ENCODE measurements at regions not wholly inside any gene's neighbourhood (a gene's known extent, or its start where the extent isn't known, plus 50 kb on each side); places are given as distances from the start of the nearest gene placed in this dataset.

DNA sequence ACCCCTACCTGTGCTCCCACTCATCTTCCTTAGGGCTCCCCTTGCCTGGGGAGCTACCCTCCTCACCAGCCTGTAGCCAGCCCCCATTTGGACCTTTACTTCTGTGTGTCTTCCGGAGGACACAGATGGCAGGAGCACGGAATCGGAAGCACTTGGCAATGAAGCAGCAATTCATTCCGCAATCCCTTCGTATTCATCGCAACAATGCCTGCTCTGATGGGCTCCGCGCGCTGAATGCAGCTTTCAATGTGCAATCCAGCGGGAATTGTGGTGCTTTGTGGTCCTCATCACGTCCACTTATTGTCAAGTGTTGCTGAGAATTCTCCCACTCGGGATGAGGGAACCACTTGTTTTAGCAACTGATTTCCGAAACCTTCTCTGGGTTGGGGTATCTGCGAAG, 336.0 kb downstream of the DHX35 start:
- TF ChIP-seq, protein P1, sequence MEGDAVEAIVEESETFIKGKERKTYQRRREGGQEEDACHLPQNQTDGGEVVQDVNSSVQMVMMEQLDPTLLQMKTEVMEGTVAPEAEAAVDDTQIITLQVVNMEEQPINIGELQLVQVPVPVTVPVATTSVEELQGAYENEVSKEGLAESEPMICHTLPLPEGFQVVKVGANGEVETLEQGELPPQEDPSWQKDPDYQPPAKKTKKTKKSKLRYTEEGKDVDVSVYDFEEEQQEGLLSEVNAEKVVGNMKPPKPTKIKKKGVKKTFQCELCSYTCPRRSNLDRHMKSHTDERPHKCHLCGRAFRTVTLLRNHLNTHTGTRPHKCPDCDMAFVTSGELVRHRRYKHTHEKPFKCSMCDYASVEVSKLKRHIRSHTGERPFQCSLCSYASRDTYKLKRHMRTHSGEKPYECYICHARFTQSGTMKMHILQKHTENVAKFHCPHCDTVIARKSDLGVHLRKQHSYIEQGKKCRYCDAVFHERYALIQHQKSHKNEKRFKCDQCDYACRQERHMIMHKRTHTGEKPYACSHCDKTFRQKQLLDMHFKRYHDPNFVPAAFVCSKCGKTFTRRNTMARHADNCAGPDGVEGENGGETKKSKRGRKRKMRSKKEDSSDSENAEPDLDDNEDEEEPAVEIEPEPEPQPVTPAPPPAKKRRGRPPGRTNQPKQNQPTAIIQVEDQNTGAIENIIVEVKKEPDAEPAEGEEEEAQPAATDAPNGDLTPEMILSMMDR (IDR thresholded peaks at IDR 0.05; ENCODE audit: control insufficient read depth, insufficient read depth, low read depth, low read length, missing control alignments) = no peak
- DNase-seq (ENCODE audit: low read depth) = no peak

DNA sequence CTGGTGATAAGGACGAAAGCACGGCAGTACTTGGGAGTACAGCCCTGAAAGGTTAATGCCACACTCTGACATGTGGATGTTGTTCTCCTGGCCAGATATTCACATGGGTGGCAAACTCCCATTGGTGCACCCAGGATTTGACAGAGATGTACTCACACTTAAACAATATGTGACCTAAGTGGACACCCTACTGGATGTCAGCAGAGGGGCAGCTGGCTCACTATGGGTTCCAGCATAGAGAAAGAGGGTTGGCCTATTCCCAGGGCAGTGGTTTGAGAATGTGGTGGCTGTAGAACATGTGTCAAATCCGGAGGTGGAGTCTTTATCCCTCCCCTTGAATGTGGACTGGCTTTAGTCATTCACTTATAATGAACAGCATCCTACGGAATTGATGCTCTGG, 333.2 kb downstream of the DHX35 start:
- TF ChIP-seq, protein P1 (IDR thresholded peaks at IDR 0.05; ENCODE audit: control insufficient read depth, insufficient read depth, low read depth, low read length, missing control alignments) = no peak
- DNase-seq (ENCODE audit: low read depth) = no peak
- H3K4me3 ChIP-seq (ENCODE audit: control insufficient read depth, low read depth, low read length) = no peak overlapping the region

More for the DNA sequence above, 336.0 kb downstream of the DHX35 start:
- H3K4me3 ChIP-seq (ENCODE audit: control insufficient read depth, low read depth, low read length) = no peak overlapping the region

DNA sequence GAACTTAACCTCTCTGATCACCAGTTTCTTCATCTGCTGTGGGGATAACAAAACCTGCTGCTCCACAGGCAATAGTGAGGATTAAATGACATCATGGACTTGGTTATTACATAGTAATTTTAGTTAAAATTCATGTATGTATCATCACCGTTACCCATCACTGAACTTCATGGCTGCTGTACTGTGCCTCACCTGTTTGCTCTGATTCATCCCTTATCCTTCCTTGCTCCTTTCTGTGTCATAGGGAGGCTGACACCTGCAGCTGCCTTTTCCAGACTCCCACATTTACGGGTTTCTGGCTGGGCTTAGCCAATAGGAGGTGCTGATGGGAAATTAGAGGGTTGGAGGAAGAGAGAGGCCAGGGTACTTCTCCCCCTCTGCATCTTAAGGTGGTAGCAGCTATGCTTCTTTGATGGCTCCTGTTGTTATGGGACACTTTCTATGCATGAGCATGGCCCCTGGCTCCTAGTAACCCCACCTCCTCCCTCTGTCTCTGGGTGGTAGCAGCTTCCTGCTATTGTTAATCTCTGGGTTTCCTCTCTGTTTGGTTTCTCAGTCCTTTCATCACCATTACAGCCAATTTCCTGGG, 332.1 kb downstream of the DHX35 start:
- TF ChIP-seq, protein P1 (IDR thresholded peaks at IDR 0.05; ENCODE audit: control insufficient read depth, insufficient read depth, low read depth, low read length, missing control alignments) = no peak
- H3K4me3 ChIP-seq (ENCODE audit: control insufficient read depth, low read depth, low read length) = no peak overlapping the region
- DNase-seq (ENCODE audit: low read depth) = no peak

DNA sequence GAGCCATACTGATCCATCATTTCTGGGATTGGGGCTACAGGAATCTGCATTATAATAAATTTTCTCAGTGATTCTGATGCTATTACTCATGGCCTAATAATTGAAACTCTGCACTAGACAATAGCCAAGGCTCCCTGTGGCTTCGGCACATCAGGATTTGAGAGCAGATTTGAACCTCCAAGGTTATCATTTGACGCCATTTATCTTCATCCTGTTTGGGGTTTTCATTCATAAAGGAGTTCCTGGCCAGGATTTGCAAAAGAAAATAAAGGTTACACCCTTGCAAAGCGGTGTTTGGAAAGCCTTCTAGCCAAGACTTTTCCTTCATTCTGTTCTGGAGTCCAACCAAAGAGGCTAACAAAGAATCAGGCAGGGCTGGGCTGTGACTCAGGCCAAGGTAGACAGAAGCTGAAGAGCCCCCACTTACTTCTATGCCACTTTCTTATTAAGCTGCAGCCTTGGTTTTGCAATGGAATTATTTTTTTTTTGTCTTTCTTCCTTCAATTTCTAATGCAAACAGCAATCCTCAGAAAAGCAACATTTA, 330.1 kb downstream of the DHX35 start:
- DNase-seq (ENCODE audit: low read depth) = no peak
- no peak overlapping the region for H3K4me3 ChIP-seq (ENCODE audit: control insufficient read depth, low read depth, low read length)
- TF ChIP-seq, protein P1 (IDR thresholded peaks at IDR 0.05; ENCODE audit: control insufficient read depth, insufficient read depth, low read depth, low read length, missing control alignments) = no peak

DNA sequence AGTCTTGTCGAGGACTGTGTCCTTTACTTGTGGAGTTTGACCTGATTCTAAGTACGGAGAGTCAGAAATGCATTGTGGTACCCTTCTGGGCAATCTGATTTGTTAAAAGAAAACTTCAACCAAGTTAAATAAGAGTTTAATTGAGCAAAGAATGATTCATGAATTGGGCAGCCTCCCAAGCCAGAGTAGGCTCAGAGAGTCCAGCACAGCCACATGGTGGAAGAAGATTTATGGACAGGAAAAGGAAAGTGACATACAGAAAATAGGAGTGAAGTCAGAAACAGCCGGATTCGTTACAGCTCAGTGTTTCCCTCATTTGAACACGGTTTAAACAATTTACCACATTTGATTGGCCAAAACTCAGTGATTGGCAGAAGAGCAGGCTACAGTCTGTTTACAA, 329.2 kb downstream of the DHX35 start:
- TF ChIP-seq, protein P1 (IDR thresholded peaks at IDR 0.05; ENCODE audit: control insufficient read depth, insufficient read depth, low read depth, low read length, missing control alignments) = no peak
- DNase-seq (ENCODE audit: low read depth) = no peak
- H3K4me3 ChIP-seq (ENCODE audit: control insufficient read depth, low read depth, low read length) = no peak overlapping the region

DNA sequence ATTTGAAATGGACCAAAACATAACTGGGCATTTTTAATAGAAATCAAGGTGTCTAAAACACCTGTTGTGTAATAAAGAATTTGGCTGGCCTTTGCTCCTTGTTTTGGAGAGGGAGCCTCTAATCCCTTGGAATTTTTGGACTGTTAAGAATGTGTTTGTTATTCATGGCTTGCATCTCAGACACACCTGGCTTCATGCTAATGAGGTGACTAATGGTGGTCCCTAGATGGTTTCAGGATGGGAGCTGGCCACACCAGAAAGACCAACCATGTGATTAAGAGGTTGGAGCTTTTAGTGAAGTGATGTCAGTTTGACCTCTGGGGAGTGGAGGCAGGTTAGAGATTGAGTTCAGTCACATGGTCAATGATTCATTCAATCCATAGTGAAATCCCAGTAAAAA, 328.4 kb downstream of the DHX35 start:
- no peak overlapping the region for H3K4me3 ChIP-seq (ENCODE audit: control insufficient read depth, low read depth, low read length)
- no peak for DNase-seq (ENCODE audit: low read depth)
- TF ChIP-seq, protein P1 (IDR thresholded peaks at IDR 0.05; ENCODE audit: control insufficient read depth, insufficient read depth, low read depth, low read length, missing control alignments) = no peak
